IPS-18c (cell line): ENCODE measurements at regions not wholly inside any gene's neighbourhood (a gene's known extent, or its start where the extent isn't known, plus 50 kb on each side); places are given as distances from the start of the nearest gene placed in this dataset.
"Not testable (repeated sequence)": the region's sequence is repeated elsewhere in the genome, so short reads cannot be mapped to it uniquely, and the experiment has no call there.

Source experiments
- H3K4me3 ChIP-seq: 2 replicates; pipeline ENCODE4 v1.7.0; 2013; ENCODE audit warnings: low read depth, mild to moderate bottlenecking, low read length, moderate library complexity; ENCODE audit not compliant: insufficient read depth
- H3K9me3 ChIP-seq: one replicate; pipeline ENCODE4 v1.6.1; 2013; ENCODE audit warnings: mild to moderate bottlenecking, low read length, moderate library complexity; ENCODE audit not compliant: control insufficient read depth, insufficient read depth

- H3K9me3 ChIP-seq: no peaks in the 10 kb centered on the region
- no peak overlapping the region for H3K4me3 ChIP-seq
These were observed 141.2 kb downstream of the LRRC3B start for GRCh38 chr3:26763723-26764122.

DNA sequence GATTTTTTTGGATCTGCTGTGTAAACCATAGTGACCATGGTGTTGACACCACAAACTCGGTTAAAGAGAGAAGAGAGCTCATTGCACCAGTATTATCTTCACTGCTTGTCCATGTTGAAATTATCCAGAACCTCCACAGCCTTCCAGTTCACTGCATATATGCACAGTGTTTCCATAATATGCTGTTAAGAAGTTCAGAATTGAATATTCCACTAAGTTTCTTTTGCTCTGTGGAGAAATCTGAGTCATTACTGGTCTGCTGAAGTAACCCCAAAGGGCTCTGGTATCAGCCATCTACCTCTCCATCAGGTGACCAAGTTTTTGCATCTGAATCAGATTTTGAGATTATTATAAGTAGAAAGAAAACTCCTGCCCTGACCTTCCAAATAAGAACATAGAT, 143.5 kb downstream of the LRRC3B start:
- Histone ChIP-seq H3K4me3 (no peak overlapping the region), H3K9me3 (no peaks in the 10 kb centered on the region)

DNA sequence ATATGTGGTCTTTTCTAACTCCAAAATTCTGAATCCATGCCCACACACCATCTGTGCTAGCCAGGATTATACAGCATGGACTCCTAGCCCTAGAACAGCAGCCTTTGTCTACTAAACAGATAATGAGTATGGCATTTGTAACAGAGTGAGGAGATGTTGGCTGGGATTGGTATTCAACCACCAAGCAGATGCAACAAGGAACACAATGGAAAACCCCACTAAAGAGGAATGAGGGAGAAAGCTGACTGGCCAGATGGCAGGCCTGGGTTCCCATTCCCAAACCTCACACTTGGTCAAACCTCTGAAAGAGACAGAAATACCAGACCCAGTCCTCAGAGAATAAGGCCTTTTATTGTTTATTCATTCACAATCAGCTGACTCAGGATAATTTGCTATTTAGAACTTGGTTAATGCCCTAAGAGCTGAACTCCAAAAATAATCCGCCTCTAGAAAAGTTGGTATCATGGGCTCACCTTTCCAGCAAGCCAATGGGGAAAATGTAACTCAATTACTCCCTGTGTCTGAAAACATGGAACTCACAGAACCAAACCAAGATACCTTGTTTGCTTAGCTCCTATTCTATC, 145.6 kb downstream of the LRRC3B start:
- Histone ChIP-seq H3K4me3 (no peak overlapping the region), H3K9me3 (no peaks in the 10 kb centered on the region)

GRCh38 chr3:26799679-26800317, 177.2 kb downstream of the LRRC3B start:
- Histone ChIP-seq H3K9me3 (no peaks in the 10 kb centered on the region), H3K4me3 (no peak overlapping the region)

DNA sequence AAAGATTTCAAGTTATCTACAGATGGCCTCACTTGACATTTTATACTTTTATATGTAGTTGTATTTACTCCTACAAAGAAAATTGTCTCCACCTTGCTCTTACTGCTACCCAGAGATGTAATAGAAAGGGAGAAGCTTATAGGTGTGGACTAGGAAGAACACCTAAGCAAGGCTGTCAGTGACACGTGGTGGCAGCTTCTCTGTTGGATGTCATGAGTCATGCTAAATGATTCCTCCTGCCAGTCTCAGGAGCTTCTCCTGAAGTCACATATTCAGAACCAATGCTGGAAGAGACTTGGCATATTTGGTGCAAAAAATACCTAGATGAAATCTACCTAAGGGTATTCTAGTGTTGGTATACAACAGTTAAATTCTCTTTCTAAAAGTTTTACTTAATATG, 184.7 kb downstream of the LRRC3B start:
- no peak overlapping the region for H3K4me3 ChIP-seq
- H3K9me3 ChIP-seq: no peaks in the 10 kb centered on the region

GRCh38 chr3:26825454-26825853, 202.9 kb downstream of the LRRC3B start:
- peaks cover 8% of the 10 kb centered on the region for H3K9me3 ChIP-seq
- no peak overlapping the region for H3K4me3 ChIP-seq

DNA sequence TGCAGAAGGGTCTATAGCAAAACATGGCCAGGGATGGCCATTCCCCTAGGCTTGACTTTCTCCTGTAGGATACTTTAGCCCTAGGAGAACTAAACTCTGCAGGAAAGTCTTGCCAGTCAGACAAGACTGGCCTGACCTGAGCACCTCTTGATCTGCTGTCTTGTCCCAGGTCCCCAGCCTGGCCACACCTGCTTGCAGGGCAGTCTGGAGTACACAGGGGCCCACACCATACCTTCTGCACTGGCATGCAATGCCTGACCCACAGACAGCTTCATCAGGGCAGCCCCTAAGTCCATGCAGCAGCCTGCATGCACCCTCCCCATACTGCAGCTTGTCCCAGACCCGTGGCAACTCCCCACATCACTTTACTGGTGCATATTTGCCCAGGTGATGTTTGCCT, 204.6 kb downstream of the LRRC3B start:
- no peak overlapping the region for H3K4me3 ChIP-seq
- peaks cover 5% of the 10 kb centered on the region for H3K9me3 ChIP-seq

- H3K4me3 ChIP-seq: no peak overlapping the region
- H3K9me3 ChIP-seq: no peaks in the 10 kb centered on the region
These were observed 215.5 kb downstream of the LRRC3B start for GRCh38 chr3:26838026-26838425.

GRCh38 chr3:26839001-26839400, 216.4 kb downstream of the LRRC3B start:
- no peak overlapping the region for H3K4me3 ChIP-seq
- no peaks in the 10 kb centered on the region for H3K9me3 ChIP-seq

- H3K4me3 ChIP-seq: no peak overlapping the region
- H3K9me3 ChIP-seq: no peaks in the 10 kb centered on the region
These were observed 217.8 kb downstream of the LRRC3B start for GRCh38 chr3:26840272-26840870.

DNA sequence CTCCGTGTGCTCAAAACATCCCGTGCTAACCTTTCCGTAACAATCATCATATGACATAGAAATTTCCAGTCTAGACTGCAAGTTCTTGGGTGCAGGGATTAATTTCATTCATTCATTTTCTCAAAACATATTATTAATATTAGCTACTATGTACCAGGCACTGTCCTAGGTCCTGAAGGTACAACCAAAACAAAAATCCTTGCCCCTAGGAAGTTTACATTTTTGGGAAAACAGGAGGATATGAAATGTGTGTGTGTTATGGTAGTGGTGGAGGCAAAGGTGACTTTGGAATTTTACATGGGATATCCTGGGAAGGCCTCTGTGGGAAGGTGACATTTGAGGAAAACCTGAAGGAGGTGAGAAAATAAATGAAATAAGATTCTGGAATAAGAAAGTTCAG, 222.6 kb downstream of the LRRC3B start:
- H3K9me3 ChIP-seq: no peaks in the 10 kb centered on the region
- no peak overlapping the region for H3K4me3 ChIP-seq

DNA sequence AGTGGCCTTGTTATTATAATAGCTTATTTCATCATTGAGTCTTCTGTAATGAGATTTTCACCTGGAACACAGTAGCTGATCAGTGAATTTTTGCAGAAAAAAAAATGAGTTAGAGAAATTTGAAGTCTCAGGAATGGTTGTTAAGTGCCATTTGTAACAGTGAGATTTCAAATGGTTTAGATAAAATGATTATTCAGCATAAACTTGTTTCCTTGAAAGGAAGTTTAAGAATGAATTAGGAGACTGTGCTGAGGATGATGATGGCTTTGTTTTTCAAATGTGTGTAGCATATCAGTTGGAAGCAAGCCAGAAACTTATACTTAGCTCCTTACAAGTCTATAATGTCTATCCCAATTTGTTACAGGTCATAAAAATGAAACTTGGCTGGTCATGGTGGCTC, 225.1 kb downstream of the LRRC3B start:
- H3K9me3 ChIP-seq: no peaks in the 10 kb centered on the region

DNA sequence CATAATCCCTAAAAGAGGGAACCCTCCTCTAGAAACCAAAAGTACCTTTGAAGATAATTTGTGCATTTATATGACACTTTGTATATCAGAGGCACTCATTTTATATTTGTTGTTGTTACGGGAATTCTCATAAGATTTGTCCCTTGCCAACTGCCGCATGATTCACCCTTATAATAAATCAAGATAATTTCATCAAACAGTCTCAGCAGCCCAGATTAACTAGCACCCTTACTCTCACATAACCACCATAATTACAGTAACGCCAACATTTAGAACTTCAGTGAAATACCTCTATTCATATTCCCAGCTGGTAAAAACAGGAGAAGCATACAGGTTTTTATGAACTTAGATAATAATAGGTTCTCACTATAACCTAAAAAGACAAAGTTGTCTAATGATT, 271.9 kb downstream of the LRRC3B start:
- H3K9me3 ChIP-seq: peaks cover 2% of the 10 kb centered on the region

More for the DNA sequence above, 225.1 kb downstream of the LRRC3B start:
- H3K4me3 ChIP-seq: no peak overlapping the region

GRCh38 chr3:26915208-26915607, 292.6 kb downstream of the LRRC3B start:
- Histone ChIP-seq H3K9me3 (no peaks in the 10 kb centered on the region), H3K4me3 (no peak overlapping the region)

More for the DNA sequence above, 271.9 kb downstream of the LRRC3B start:
- H3K4me3 ChIP-seq: no peak overlapping the region

DNA sequence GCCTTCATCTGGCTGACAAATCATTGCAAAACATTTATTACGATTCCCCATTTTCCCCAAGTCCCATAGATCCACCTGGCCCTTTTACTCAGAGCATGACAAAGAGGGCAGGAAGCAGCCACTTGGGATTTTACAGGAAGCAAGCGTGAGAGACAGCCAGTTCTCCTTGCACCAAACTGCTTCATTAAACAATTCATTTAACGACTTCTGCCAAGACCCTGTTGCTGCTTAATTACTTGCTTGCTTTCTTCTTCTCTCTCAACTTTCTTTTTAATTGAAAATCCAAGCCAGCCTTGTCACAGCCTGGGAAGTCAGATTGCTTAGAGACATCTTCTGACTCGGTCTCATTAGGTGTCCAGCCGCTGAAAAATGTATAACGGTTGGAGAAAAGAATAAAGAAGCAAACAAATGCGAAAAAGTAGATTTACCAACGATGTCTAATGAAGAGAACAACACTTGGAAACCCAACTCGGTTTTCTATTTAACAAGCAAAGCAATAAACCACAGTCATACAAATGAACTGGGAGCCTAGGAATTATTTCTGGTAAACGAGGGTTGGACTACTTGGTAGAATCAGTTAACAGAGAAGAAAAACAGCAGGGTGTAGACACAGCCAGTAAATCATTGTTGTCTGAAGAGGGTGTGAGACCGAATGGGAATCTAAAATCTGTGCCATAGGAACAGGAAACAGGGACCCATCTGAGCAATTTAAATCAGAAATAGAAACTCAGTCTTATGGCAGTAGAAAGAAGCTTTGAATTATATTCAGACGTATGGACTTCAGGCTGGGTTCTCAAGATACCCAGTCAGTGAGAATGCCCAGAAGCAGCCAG, 298.3 kb downstream of the LRRC3B start:
- no peaks in the 10 kb centered on the region for H3K9me3 ChIP-seq
- no peak overlapping the region for H3K4me3 ChIP-seq

- no peaks in the 10 kb centered on the region for H3K9me3 ChIP-seq
- no peak overlapping the region for H3K4me3 ChIP-seq
These were observed 309.3 kb downstream of the LRRC3B start for GRCh38 chr3:26931896-26932295.

DNA sequence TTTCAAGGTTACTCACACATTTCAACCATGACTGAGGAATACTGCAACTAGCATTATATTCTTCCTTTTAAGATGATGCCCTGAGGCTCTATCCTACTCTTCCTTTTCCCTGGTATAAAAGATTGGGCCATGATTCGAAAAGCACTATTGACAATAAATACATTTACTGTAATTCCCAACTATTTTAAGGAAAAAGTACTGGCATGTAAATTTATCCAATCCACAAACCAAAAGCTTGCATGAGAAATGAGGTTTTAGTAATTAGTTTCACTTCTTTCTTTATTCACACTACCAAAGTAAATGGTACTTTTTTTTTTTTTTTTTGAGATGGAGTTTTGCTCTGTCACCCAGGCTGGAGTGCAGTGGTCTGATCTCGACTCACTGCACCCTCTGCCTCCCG, 310.2 kb downstream of the LRRC3B start:
- Histone ChIP-seq H3K9me3 (no peaks in the 10 kb centered on the region), H3K4me3 (no peak overlapping the region)

GRCh38 chr3:26945480-26945879, 322.9 kb downstream of the LRRC3B start:
- not testable (repeated sequence) for H3K9me3 ChIP-seq, H3K4me3 ChIP-seq
